ENCODE measurements at regions not wholly inside any gene's neighbourhood (a gene's known extent, or its start where the extent isn't known, plus 50 kb on each side); places are given as distances from the start of the nearest gene placed in this dataset.

DNA sequence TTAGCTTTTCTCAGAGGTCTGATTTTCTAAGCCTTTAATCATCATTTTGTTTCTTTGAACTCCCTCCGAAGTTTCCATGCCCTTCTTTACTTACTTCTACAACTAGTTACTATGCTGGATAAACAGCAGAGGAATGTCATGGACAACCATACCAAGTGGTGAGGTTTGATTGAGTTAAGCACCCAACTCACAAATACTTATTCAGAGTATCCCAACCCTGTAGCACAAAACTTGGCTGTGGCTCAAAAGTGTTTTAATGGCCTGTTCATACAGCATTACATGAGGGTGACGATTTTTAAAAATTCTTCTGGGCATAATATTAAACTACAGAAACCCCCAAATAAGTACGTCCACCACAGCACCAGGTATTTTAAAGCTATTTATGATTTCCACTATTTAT, 946.8 kb upstream of the SOX9 start:
- TF ChIP-seq POLR2A (IDR thresholded peaks at IDR 0.05; ENCODE audit: low read depth, low read length): no peak
- no peak for TF ChIP-seq SPI1 (IDR thresholded peaks at IDR 0.05; ENCODE audit: low read depth, low read length)
- no peak for TF ChIP-seq TAF1 (IDR thresholded peaks at IDR 0.05; ENCODE audit: low read depth, low read length)
- DNase-seq (ENCODE audit: insufficient read length, low spot score) (no peak), FAIRE-seq (no peak)

DNA sequence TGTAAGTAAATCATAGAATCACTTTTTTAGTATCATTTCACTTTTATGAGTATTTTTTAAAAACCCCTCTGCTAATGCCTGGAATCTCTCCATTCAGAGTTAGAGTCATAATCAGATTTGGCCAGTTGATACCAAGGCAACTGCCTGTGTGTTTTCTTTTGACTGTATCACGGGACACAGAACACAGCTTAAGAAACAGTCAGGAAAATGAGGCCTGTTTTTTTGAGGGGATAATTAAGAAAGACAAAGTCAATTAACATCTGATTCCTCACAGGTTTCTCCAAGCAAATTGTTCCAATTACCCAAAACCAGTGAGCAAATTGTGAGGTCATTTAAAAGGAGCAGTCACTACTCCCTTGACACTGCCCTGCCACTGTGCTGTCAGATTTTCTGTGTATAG, 944.5 kb upstream of the SOX9 start:
- FAIRE-seq: no peak

DNA sequence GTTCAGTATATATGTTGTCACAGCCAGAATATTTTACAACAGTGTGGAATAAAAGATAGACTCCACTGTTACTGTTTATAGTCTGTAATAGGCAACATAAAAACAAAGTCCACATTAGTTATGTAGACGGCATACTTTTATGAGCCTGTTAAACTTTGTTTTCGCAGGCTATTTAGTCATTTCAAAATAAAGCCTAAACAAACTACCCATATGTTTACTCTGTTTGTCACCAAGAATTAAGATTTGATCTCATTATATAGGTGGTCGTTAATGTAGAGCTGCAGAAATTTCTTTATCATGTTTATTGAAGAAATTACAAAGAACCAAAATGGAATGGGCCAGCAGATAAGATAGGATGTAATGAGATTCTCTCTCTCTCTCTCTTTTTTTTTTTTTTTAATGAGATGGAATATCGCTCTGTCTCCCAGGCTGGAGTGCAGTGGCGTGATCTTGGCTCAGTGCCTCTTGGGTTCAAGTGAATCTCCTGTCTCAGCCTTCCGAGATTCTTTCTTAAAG, 943.8 kb upstream of the SOX9 start:
- FAIRE-seq: no peak
- DNase-seq (ENCODE audit: insufficient read length, low spot score): no peak

More for the DNA sequence above, 944.5 kb upstream of the SOX9 start:
- TF ChIP-seq POLR2AphosphoS5 (IDR thresholded peaks at IDR 0.05; ENCODE audit: low read depth, low read length): no peak
- no peak for TF ChIP-seq PAX5 (IDR thresholded peaks at IDR 0.05; ENCODE audit: insufficient read depth, low read length, severe bottlenecking)
- no peak for TF ChIP-seq POU2F2 (IDR thresholded peaks at IDR 0.05; ENCODE audit: low read depth, low read length)
- no peak for TF ChIP-seq POLR2A (IDR thresholded peaks at IDR 0.05; ENCODE audit: low read depth, low read length)
- TF ChIP-seq TAF1 (IDR thresholded peaks at IDR 0.05; ENCODE audit: low read depth, low read length): no peak
- no peak for TF ChIP-seq SPI1 (IDR thresholded peaks at IDR 0.05; ENCODE audit: low read depth, low read length)
- no peak for DNase-seq (ENCODE audit: insufficient read length, low spot score)

DNA sequence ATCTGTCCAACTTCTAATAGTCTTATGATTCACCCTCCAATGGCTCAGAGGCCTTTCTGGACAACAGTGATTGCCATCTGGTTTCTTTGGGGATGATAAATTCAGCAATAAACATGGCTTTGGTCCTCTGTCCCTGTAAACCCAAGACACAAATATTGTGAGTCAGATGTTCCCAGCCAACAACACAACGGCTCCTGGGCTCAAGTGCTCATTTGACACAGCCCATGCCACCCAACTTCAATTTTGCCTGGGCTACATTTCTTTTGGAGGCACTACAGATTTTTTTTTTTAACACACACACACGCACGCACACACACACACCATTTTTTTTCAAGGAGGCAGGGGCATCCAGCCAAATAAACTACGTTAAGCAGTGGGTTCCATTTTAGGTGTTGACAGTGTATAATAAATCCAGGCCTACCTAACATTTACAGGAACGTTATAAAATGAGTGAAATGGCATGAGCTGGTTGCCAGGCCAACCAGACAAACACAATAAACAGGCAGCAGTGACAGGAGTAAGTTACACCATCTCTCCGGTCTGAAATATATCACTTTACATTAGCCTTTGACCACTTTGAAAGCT, 939.9 kb upstream of the SOX9 start:
- TF ChIP-seq TAF1 (IDR thresholded peaks at IDR 0.05; ENCODE audit: low read depth, low read length) (no peak), PAX5 (IDR thresholded peaks at IDR 0.05; ENCODE audit: insufficient read depth, low read length, severe bottlenecking) (no peak), SPI1 (IDR thresholded peaks at IDR 0.05; ENCODE audit: low read depth, low read length) (no peak), POLR2AphosphoS5 (IDR thresholded peaks at IDR 0.05; ENCODE audit: low read depth, low read length) (no peak), POU2F2 (IDR thresholded peaks at IDR 0.05; ENCODE audit: low read depth, low read length) (no peak), POLR2A (IDR thresholded peaks at IDR 0.05; ENCODE audit: low read depth, low read length) (no peak)
- FAIRE-seq (no peak), DNase-seq (ENCODE audit: insufficient read length, low spot score) (no peak)

More for the DNA sequence above, 943.8 kb upstream of the SOX9 start:
- TF ChIP-seq POLR2A (IDR thresholded peaks at IDR 0.05; ENCODE audit: low read depth, low read length): no peak
- no peak for TF ChIP-seq POLR2AphosphoS5 (IDR thresholded peaks at IDR 0.05; ENCODE audit: low read depth, low read length)
- no peak for TF ChIP-seq TAF1 (IDR thresholded peaks at IDR 0.05; ENCODE audit: low read depth, low read length)
- TF ChIP-seq POU2F2 (IDR thresholded peaks at IDR 0.05; ENCODE audit: low read depth, low read length): no peak
- no peak for TF ChIP-seq PAX5 (IDR thresholded peaks at IDR 0.05; ENCODE audit: insufficient read depth, low read length, severe bottlenecking)
- no peak for TF ChIP-seq SPI1 (IDR thresholded peaks at IDR 0.05; ENCODE audit: low read depth, low read length)

DNA sequence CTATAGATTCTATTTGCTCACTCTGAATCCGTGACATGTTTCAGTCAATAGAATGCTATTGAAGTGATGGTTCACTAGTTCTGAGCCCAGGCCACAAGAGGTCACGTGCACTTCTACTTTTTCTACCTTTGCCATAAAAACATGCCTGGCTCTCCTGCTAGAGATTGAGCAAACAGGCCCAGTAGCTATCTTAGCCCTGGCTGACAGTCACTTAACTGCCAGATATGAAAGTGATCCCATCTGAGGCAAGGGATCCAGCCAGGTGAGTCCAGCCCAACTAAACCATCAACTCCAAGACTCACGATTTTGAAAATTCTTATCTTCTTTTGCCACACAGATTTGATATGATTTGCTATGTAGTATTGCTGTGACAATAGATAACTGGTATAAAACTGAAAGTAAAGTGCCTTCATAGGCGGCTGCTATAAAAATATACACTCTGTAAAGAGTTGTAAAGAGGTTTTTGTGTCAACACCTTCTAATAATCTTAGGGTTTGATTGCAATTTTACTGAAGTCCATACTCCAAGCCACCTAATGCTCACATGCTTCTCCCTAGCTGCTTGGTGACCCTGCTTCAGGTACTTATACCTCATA, 937.7 kb upstream of the SOX9 start:
- TF ChIP-seq SPI1 (IDR thresholded peaks at IDR 0.05; ENCODE audit: low read depth, low read length): no peak
- TF ChIP-seq POLR2AphosphoS5 (IDR thresholded peaks at IDR 0.05; ENCODE audit: low read depth, low read length): no peak
- no peak for TF ChIP-seq TAF1 (IDR thresholded peaks at IDR 0.05; ENCODE audit: low read depth, low read length)
- TF ChIP-seq PAX5 (IDR thresholded peaks at IDR 0.05; ENCODE audit: insufficient read depth, low read length, severe bottlenecking): no peak
- TF ChIP-seq POU2F2 (IDR thresholded peaks at IDR 0.05; ENCODE audit: low read depth, low read length): no peak
- TF ChIP-seq POLR2A (IDR thresholded peaks at IDR 0.05; ENCODE audit: low read depth, low read length): no peak
- no peak for FAIRE-seq
- DNase-seq (ENCODE audit: insufficient read length, low spot score): no peak

DNA sequence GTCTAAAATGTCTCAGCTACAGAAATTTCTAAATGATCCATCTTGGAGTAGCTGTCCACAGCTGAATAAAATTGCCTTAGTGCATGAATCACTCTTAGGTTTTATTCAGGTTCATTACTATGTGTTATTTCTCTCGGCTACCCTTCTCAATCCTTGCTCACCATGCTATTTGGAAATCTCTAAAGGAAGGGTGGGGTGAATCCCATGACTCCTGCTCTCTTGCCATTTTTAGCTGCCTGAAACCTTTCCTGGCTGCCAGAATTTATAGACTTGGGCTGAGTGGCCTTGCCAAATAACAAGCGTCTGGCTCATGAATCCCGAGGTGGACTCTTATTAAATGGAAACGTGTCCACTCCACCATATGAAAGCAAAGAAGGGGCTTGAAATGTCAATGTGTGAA, 936.1 kb upstream of the SOX9 start:
- no peak for FAIRE-seq
- TF ChIP-seq TAF1 (IDR thresholded peaks at IDR 0.05; ENCODE audit: low read depth, low read length) (no peak), POLR2A (IDR thresholded peaks at IDR 0.05; ENCODE audit: low read depth, low read length) (no peak), POLR2AphosphoS5 (IDR thresholded peaks at IDR 0.05; ENCODE audit: low read depth, low read length) (no peak), PAX5 (IDR thresholded peaks at IDR 0.05; ENCODE audit: insufficient read depth, low read length, severe bottlenecking) (no peak), POU2F2 (IDR thresholded peaks at IDR 0.05; ENCODE audit: low read depth, low read length) (no peak), SPI1 (IDR thresholded peaks at IDR 0.05; ENCODE audit: low read depth, low read length) (no peak)
- no peak for DNase-seq (ENCODE audit: insufficient read length, low spot score)

DNA sequence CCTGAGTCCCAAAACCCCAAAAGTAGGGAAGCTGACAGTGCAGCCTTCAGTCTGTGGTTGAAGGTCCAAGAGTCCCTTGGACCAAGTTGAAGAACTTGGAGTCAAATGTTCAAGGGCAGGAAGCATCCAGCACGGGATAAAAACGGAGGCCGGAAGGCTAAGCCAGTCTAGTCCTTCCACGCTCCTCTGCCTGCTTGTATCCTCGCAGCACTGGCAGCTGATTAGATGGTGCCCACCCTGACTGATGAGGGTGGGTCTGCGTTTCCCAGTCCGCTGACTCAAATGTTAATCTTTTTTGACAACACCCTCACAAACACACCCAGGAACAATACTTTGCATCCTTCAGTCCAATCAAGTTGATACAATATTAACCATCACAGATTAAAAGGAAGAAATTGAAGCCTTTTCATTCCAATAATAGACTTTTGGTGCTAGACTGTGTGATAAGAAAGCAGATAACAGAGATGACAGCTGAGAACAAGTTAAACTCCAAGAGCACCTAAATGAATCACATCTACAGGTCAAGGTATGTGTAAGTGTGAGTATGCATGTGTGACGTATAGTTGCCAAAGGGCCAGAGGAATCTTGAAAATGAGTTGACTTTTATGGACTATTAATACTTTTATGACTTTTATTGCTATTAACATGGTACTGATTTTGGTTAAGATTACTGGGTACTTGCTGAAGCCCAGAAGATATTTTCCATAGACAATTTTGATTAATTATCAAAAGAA, 933.5 kb upstream of the SOX9 start:
- DNase-seq (ENCODE audit: insufficient read length, low spot score) (no peak), FAIRE-seq (no peak)
- no peak for TF ChIP-seq POLR2AphosphoS5 (IDR thresholded peaks at IDR 0.05; ENCODE audit: low read depth, low read length)

DNA sequence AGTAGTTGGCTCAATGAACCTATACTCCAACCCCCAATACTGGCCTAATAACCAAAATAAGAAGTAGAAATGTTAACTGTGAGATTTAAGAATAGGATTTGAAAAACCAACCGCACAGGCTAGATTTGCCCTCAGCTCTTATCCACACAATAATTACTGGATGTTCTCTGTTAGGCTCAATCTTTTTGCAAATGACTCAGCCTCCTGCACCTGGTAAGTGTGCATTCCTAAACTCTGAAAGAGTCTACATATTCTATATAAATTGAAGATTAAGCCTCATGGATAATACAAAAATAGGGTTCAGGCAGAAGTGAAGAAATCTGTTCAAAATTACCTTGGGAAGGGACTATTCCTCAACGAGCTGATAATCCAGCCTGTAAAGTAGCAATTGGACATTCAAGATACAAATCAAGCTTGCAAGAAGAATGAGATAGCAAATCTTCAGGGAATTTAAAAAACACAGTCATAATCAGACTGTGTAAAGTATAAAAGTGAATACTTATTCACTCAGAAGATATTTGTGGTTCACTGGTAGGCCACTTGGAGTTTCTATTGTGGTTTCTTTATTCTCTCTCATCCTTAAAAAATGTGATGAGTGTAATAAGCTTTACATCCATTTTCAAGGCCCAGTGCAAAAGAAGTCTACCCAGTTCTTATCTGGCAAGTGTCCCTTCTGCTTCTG, 931.9 kb upstream of the SOX9 start:
- TF ChIP-seq PAX5 (IDR thresholded peaks at IDR 0.05; ENCODE audit: insufficient read depth, low read length, severe bottlenecking): no peak
- FAIRE-seq: no peak
- no peak for DNase-seq (ENCODE audit: insufficient read length, low spot score)

DNA sequence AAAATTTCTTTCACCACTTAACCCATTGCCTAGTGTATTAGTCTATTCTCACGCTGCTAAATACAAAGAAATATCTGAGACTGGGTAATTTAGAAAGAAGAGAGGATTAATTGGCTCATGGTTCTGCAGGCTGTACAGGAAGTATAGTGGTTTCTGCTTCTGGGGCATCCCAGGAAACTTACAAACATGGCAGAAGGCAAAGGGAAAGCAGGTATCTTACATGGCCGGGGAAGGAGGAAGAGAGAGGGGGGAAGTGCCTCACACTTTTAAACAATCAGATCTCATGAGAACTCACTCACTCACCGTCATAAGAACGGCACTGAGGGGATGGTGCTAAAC, 931.4 kb upstream of the SOX9 start:
- TF ChIP-seq POLR2A (IDR thresholded peaks at IDR 0.05; ENCODE audit: low read depth, low read length): no peak
- DNase-seq (ENCODE audit: insufficient read length, low spot score): no peak
- FAIRE-seq: no peak

DNA sequence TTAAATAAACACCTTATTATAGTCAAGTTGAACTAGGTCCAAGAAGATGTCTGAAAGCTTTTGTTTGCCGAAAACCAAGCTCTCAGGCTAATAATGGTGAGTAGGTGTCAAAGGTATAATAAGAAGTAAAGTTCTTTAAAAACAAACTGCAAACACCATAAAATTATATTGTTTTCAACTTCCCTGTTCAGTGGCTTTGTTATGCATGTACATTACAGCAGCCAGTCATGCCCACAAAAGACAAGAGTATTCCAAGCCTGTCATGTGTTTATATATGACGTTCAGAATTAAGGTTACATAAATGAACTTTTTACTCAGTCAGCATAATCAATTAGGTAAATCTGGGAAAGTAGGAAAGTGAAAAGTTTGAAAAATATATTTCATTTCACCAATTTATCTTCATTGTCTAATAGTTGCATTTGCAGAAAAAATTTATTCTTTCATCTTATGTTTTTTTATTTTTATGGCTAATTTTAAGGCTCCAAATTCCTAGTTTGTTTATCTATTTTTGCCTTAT, 928.7 kb upstream of the SOX9 start:
- TF ChIP-seq PAX5 (IDR thresholded peaks at IDR 0.05; ENCODE audit: insufficient read depth, low read length, severe bottlenecking) (no peak), POLR2A (IDR thresholded peaks at IDR 0.05; ENCODE audit: low read depth, low read length) (no peak), SPI1 (IDR thresholded peaks at IDR 0.05; ENCODE audit: low read depth, low read length) (no peak), POLR2AphosphoS5 (IDR thresholded peaks at IDR 0.05; ENCODE audit: low read depth, low read length) (no peak), TAF1 (IDR thresholded peaks at IDR 0.05; ENCODE audit: low read depth, low read length) (no peak), POU2F2 (IDR thresholded peaks at IDR 0.05; ENCODE audit: low read depth, low read length) (no peak)
- DNase-seq (ENCODE audit: insufficient read length, low spot score) (no peak), FAIRE-seq (no peak)
